ENCODE measurements at regions not wholly inside any gene's neighbourhood (a gene's known extent, or its start where the extent isn't known, plus 50 kb on each side); places are given as distances from the start of the nearest gene placed in this dataset.
"Not testable (repeated sequence)": the region's sequence is repeated elsewhere in the genome, so short reads cannot be mapped to it uniquely, and the experiment has no call there.

DNA sequence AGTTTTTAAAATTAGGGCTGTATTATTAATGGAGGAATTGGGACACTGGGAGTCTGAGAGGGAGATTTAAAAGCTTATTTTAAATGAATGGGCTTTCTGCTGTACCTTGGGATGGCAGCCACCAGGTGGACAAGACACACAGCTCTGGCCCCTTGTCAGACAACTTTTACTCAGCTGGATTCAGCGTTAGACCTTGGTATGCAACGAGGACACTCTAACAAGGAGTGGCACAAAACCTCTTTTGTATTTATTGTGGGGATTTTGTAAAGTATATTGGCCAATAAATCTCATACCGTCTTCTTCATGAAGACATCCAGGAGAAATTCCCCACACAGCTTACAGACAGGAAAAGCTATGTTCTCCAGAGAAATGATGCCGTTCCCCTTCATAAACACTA, 105.7 kb downstream of the LCA5 start:
- DNase-seq: no peak

DNA sequence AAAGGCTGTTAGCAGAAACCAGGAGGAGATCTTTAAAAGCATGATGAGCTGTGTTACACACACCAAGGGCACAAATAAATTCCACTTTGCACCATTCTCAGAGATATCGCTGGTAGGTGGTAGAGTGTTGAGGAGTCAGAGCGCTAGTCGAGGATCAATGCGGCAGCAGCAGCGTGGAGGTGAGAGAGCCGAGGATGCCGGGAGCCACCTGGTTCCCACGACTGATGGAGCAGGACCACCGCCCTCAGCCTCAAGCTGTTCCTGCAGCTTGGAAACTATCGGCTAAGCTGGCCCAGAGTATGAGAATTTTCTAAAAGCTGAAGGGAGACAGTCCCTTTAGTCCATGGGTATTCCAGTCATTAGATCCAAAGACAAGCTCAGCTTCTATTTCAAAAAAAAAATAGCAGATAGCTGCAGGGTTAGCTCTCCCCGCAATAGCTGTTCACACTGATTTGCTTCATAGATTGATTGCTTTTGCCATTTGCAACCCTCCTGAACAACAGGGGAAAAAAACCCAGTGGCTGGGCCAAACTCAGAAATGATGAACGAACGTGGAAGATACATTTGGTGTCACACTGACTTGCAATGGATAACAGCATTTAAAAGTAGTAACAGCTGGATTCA, 106.2 kb downstream of the LCA5 start:
- no peak for DNase-seq

DNA sequence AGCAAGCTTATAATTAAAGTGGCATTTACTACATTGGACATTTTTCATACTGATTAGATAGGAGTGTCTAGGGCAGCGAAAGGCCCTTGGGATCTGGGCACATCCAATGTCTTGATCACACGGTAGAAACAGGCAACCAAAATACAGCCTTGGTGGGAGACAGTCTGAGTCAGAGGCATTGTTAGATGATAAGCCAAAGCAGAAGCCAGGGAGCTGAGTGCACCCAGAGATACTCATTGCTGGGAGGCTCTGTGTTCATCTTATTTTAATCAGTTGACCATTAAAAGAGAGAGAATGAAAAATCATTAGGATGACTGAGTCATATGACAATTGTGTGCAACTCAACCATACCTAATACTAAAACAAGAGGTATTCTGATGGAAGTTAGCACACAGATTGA, 109.5 kb downstream of the LCA5 start:
- no peak for DNase-seq

DNA sequence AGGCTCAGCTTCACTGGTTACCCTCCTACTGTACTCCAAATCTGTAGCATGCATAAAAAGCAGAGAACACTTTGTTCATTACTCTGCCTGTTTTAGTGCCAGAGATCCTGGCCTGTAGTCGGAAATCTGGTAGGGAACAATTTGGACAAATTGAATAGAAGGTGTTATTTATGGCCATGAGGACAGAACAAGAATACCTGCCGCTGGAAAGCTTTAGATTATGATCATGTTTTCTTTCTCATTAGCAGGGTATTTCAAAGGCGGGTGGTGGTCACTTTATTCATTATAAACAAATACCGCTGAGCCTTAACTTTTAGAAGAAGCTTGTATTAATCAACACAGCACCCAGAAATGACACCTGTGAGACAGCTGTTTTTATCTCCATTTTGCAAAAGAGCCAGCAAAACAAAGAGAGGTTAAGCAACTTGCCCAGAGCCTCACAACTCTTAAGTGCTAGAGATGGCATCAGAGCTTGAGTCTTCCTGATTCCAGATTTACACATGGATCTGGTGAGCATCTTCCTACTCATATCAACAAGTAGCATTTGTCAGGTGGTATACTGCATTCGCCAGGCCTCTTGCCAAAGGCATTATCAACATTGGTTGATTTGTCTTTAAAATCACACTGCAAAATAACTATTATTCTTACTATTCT, 110.5 kb downstream of the LCA5 start:
- no peak for DNase-seq

DNA sequence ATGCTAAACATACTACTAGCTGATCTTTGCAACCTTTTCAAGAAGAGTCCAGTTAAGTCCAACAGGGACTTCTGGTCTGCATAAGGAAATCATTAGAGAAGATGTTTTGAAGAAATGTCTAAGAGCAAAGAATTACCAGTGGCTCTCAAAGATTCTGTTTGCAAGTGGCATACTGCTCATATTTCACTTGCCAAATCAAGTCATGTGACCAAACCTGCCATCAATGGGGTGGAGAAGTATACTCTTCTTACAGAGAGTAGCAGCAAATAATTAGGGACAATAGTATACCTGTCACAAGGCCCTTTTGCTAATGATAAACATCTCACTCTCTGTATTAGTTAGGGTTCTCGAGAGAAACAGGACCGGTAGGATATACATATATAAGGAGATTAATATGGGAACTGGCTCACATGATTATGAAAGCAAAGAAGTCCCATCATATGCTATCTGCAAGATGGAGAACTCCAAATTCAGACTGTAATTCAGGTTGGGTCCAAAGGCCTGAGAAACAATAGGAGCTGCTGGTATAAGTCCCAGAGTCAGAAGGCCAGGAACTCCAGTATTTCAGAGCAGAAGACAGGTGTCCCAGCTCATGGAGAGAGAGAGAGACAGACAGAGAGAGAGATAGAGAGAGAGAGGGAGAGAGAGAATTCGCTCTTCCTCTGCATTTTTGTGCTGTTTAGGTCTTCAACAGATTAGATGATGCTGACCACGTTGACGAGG, 111.5 kb downstream of the LCA5 start:
- DNase-seq: no peak

DNA sequence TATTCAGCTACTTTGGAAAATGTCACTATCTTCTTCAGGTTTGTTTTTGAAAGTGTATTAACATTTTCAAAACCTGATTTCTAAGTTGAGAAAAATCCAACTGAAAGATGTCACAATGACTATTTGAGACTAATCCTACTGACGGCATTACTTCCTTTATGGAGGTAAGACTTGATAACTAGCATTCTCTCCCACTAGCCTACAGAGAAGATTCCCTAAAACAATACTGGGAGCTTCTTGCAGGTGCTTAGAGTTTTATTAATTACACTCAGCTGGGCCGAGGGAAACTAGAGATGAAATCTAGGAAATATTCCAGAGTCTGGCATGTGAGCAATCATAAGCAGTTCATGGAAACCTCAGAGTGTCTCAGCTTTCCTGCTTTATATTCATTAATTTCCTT, 114.0 kb downstream of the LCA5 start:
- no peak for DNase-seq

DNA sequence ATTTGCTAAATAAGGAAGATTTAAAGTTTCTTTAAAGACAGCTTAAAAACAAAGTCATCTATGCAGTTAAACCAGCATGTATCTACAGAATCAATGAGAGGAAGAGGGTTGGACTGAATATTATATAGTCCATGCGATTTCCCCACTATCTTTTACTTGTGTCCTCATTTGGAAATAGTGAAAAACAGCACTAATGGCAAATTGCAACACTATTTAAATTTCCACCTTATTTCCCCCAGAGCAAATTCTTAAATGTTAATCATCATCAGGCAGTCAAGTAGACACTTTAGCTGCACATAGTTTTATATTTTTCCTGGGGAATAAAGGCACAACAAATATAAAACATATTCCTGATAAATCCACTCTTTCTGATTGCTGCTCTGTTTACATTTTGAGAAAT, 114.6 kb downstream of the LCA5 start:
- DNase-seq: no peak

DNA sequence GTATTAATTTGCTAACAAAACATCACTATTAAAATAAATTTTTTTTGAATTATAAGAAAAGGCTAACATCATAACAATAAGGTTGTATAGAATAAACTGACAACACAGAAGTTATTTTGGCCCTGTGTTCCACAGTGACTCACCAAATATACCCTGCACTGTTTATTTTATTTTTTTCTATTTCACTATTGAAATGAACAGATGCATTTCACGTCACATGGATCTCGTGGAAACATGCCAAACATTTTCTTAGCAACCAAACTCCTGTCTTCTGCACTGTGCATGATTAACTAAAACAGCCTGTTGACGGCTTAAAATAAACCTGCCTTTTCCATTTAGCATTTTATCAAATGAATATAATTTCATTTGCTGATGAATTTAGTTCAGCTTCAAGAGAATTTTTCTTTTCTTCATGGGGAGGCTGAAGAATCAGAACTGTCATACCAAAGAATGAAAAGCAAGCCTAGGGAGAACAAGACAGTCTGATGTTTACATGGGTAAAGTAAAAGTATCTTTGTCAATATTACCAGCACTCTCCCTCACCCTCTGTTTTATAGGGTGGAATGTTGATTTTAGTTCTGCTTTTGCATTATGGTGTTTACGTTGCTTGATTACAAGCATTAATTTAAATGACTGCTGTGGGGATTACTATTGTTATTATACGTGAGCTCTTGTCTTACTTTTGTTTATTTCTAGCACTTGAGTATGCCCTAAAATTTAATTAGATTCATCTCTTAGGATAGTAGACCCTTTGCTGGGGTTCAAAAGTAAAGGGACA, 115.3 kb downstream of the LCA5 start:
- peak; percentile 84 for DNase-seq

DNA sequence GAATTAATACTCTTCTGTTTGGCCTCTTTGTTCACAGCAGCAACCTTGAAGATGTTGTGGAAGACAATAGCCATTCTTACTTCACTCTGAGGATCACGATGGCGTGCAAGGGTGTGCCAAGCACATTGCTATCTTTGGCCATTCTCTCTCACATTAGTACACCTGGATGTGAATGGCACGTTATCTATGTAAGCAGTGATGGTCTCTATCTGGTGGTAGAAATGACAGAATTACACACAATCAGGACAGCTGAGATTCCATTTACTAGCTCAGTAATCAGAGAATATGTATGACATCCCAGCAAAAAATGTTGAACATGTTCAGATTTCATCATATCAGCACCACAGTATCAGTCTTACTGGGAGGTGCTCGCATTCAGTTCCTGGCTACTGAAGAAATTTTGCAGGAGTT, 116.2 kb downstream of the LCA5 start:
- no peak for DNase-seq

DNA sequence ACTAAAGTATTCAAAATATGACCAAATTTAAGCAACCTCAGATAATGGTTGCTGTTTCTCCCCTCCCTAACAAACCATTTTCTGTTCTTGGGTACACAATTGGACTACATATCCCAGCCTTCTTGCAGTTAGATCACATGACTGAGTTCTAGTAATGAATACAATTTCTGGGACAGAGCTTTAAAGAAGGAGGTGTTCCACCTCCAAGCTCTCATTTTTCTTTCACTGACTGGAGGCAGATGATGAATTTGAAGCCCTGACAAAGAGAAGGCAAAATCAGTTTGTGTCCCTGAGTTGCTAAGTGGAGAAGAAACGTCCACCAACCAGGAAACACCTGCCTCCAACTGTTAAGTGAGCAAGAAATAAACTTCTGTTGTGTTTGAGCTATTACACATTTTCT, 117.2 kb downstream of the LCA5 start:
- peak; percentile 19 for DNase-seq

DNA sequence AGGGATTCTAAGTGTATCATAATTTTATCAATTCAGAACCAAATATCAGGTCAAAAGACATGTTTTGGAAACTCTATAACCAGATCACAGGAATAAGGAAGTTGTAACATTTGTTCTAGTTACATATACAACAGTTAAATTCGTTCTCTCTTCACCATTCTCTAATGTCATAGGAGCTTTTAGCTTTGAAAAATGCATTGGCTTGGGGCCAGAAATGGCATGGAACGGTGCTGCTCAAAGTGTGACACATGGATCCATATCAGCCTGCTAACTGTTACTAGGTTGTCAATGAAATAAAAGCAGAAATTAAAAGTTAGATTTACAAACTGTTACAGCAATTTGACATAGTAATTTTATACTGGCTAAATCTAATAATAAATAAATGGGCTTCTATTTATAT, 120.3 kb downstream of the LCA5 start:
- no peak for DNase-seq

DNA sequence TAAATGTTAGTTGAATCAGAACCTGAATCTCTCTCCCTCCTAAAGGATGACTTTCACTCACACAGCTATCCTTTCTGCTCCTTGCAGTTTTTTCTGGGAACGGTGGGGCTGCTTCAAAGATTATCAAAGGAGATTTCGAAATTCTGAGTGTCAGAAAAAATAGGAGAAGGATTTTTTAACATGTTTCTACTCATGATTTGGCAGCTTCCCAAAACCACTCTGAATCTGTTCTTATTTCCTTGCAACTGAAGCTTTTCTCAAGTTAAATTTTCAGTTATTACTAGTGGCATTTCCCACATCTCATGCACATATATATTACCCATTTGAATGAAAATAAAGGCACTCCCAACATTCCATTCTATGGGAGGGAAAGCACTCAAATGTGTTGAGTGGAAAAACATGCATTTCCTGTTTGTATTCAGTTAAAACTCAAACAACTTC, 123.6 kb downstream of the LCA5 start:
- DNase-seq: no peak

DNA sequence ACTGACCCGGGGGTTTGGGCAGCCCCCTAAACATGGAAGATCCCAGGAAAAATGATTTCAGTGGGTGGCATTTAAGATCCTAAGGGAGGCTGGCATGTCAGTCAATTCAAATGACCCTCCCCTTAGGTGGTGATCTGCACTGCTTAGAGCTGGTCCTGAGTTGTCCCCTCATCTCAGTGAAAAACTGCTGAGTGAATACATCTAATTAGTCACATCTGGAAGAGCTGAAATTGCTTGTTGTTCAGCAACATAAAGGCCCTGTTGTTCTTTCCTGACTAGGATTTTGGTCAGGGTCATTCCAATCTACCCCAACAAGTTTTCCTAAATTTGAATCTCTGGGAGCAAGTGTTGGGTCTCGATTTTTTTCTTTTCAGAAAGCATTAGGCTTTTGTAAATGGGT, 126.4 kb downstream of the LCA5 start:
- no peak for DNase-seq

DNA sequence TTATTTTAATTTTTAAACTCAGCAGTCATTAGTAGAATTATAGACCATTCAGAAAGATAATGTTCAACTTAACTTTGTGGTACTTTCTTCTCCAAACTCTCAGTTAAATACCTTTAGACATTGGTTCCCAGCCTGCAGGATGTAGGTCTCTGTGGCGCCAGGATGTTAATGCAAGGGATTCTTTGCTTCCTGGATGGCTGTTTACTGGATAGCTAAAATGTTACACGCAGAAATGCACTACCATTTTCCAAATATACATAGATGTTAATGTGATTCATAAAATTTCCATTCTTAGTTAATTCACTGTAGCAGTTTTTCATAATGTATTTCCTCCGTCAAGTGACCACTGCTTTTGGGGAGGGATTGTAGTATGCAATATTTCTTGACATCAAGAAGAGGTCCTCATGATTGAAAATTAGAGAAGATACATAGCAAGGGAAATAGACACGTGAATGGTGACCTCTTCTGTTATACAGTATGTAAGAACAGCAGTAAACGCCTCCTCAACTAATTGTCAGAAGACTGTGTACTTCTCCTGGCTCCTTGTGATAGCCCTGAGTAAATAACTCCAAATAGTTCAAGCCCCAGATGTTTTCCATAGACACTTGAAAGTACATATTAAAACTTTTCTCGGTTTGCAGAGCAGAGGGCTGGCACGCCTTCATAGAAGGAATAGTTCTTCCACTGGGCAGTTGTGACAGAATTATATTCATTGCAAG, 128.8 kb downstream of the LCA5 start:
- DNase-seq: no peak

DNA sequence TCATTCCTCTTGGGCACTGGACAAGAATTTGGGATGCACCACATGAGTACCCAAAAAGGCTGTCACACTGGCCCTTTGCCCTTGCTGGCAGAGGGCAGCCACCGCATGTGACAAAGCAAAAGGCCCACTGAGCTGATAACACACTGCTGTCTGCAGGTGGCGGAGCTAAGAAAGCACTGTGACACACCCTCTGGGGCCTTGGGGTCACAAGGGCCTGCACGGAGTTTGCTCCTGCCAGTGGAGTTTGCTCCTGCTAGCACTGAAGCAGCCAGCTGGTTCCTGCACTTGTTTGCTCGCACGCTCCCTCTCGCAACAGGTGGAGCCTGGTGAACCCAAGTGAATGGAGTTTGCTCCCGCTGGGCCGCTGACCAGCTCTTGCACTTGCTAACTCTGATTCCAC, 132.6 kb downstream of the LCA5 start:
- DNase-seq: no peak

DNA sequence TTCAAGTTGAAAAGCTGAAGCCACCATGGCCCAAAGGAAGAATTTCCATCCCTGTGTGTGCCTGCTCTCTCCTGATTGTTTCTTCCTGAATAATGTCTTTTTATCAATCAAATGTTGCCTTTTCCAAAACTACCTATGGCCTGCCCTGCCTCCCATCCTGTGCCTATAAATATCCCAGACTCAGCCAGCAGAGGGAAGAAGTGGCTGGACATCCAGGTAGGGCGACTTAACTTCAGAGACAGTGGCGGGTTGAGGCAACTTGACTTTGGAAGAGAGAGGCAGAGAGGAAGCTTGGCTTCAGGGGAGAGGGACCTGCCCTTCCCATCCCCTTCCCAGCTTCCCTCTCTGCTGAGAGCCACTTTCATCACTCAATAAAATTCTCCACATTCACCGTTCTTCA, 133.0 kb downstream of the LCA5 start:
- DNase-seq: no peak

DNA sequence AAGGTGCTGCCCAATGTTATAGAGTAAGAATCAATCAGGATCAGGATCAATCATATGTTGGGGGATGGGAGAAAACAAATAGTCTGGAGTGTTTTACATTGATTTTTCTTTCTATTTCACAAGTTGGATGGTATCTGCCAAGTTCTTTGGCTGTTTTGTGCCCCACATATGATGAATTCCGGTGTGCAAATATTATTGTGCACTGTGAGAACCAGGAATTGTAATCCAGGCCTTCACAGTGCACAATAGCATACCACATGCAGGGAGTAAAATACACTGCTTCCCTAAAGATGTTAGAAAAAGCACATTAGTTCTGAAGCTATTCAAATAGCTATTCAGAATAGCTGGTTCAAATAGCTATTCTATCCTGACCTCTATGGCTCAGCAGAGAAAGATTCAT, 133.7 kb downstream of the LCA5 start:
- DNase-seq: no peak

DNA sequence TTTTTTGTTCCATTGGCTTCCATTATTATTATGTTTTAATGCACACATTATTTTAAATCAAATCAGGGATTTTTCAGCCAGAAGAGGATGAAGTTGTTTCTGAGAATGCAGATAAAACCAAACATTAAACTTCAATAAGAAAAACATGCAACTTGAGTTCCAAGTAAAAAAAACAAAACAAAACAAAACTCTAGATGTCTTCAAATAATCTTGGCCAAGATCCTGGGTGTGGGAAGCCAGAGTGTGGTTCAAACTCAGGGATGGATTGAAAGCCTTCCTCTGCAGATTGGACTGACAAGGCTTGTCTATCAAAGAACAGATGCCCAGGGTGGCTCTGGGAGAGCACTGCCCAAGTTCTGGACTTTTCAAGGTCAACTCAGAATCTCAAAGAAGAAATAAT, 134.1 kb downstream of the LCA5 start:
- DNase-seq: no peak

DNA sequence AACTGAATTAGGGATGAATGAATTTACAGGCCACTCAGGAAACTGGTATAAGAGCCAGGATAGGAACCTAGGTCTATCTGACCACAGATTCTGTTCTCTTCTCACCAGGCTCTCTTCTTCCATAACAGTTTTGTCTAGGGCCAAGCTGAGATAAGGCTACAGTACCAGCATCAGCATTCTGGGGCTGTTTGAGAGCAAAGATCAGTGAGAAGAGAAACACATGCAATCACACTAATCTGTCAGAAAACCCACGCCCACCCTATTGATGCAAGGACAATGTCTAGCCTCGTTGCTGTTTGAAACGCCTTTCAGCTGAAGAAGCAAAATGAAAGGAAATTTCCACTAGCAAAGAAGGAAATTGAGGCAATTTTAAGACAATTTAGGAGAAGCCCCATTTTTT, 137.7 kb downstream of the LCA5 start:
- no peak for DNase-seq

DNA sequence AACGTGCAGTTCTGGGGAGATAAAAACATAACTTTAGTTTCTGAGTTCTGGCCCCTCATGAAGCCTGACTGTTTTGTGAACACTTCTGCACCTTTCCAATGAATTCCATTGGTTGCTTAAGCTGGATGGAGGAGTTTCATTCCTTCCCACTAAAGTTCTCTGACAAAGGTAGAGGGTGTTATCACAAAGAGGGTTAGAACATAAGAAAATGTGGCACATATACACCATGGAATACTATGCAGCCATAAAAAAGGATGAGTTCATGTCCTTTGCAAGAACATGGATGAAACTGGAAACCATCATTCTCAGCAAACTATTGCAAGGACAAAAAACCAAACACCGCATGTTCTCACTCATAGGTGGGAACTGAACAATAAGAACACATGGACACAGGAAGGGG, 138.6 kb downstream of the LCA5 start:
- not testable (repeated sequence) for DNase-seq

DNA sequence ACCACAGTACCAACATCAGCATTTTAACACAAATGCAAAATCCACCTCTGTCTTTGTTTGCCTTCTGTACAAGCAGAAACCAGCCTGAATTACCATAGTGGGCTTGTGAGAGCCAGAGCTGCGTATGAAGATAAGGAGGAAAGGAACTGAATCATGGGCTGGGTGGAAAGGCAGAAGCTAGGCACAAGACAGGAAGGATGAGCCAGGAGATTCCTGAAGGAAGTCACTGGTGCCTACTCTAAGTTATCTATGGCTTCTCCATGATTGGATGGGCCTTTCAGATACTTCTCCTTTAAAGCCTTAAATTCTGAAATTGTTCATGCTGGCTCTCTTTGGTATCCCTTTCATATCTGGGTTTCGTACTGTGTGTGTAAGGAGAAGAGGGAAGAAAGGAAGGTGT, 140.6 kb downstream of the LCA5 start:
- DNase-seq: no peak

DNA sequence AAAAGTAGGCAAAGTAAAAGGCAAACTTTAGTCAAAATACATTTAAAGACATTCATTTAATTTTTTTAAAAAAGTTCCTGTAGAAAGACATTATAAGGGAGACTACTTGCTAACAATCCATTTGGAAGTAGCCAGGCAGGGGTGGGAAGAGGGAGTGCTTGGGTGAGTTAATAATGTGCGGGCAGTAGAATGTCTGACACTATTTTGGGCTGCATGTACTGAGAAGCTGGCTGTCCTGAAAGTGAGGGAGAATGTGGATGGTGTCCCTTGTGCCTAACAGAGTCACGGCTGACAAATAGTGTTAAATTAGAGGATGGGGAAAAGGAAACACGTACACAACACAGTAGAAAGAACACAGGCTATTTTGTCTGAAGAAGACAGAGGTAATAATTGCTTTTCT, 142.5 kb downstream of the LCA5 start:
- no peak for DNase-seq

DNA sequence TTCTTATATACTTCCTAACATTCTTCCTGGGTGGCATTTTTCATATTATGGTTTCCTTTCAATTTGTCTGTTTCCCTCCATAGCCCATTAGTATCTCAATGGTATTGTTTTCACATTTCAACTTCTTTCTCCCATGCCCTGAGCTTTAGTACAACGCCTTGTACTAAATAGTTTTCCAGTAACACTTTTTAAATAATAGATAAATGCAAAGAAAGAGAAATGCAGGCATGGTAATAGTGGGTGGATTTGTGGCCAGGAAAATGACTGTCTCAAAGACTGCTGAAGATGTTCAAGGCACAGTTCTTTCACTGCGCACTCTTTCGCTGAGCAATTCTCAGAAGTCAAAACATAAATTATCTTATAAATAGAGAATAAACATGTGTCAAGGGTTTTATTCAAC, 145.1 kb downstream of the LCA5 start:
- no peak for DNase-seq

Data from NCI-H1436 treated with DMSO at 0.1 percent for 48 hours (cell line).